IPS DF 4.7 (cell line): ENCODE measurements at regions not wholly inside any gene's neighbourhood (a gene's known extent, or its start where the extent isn't known, plus 50 kb on each side); places are given as distances from the start of the nearest gene placed in this dataset.

Source experiments
- DNase-seq: peaks from one replicate; pipeline ENCODE4 v3.0.0-alpha.2; 2013; ENCODE audit warnings: low spot score; ENCODE audit errors: extremely low read depth

- DNase-seq, result no peak
These were observed 57.7 kb upstream of the PPP2R2D start for GRCh38 chr10:131843089-131843595.

GRCh38 chr10:131843881-131844284 is 56.9 kb upstream of the PPP2R2D start:
- DNase-seq, result no peak

GRCh38 chr10:131844529-131845084 is 56.2 kb upstream of the PPP2R2D start:
- DNase-seq, result no peak

GRCh38 chr10:131845505-131846239 is 55.1 kb upstream of the PPP2R2D start:
- DNase-seq, result no peak

GRCh38 chr10:131846240-131847101 is 54.3 kb upstream of the PPP2R2D start:
- no peak for DNase-seq

GRCh38 chr10:131847241-131847783 is 53.5 kb upstream of the PPP2R2D start:
- no peak for DNase-seq

GRCh38 chr10:131848296-131848695 is 52.5 kb upstream of the PPP2R2D start:
- DNase-seq, result no peak

- no peak for DNase-seq
These were observed 51.8 kb upstream of the PPP2R2D start for GRCh38 chr10:131848741-131849590.

GRCh38 chr10:131849591-131850382 is 51.0 kb upstream of the PPP2R2D start:
- no peak for DNase-seq

- DNase-seq, result no peak
These were observed 50.4 kb upstream of the PPP2R2D start for GRCh38 chr10:131850383-131850870.
